ENCODE measurements at regions not wholly inside any gene's neighbourhood (a gene's known extent, or its start where the extent isn't known, plus 50 kb on each side); places are given as distances from the start of the nearest gene placed in this dataset.

DNA sequence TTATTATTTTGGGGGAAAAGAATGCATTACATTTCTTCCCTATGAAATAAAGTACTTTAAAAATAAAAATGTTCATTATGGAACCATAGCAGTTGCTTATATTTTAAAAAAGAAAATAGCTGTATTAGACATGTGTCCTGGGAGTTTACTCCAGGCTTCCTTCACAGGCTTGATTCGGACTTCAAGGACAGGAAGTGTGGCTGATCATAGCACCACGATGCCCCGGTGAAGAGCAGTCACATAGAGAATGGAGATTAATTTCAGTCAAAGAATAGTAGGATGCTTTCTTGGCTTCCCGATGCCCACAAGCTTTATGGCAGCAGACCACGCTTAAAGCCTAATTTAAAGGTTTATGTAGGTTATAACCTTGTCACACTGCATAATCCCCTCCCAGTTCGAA, 125.1 kb downstream of the NPIPB5 start:
- TF ChIP-seq, protein P1, sequence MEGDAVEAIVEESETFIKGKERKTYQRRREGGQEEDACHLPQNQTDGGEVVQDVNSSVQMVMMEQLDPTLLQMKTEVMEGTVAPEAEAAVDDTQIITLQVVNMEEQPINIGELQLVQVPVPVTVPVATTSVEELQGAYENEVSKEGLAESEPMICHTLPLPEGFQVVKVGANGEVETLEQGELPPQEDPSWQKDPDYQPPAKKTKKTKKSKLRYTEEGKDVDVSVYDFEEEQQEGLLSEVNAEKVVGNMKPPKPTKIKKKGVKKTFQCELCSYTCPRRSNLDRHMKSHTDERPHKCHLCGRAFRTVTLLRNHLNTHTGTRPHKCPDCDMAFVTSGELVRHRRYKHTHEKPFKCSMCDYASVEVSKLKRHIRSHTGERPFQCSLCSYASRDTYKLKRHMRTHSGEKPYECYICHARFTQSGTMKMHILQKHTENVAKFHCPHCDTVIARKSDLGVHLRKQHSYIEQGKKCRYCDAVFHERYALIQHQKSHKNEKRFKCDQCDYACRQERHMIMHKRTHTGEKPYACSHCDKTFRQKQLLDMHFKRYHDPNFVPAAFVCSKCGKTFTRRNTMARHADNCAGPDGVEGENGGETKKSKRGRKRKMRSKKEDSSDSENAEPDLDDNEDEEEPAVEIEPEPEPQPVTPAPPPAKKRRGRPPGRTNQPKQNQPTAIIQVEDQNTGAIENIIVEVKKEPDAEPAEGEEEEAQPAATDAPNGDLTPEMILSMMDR (conservative IDR thresholded peaks at IDR 0.05 in 1 of 2, IDR thresholded peaks at IDR 0.05 in 1 of 2; ENCODE audit: low read depth in 1 of 2, low read length in 2 of 2), result no peak
- no peak for TF ChIP-seq EZH2 (IDR thresholded peaks at IDR 0.05; ENCODE audit: low read length, missing control alignments)
